H7 (cell line): ENCODE measurements at regions not wholly inside any gene's neighbourhood (a gene's known extent, or its start where the extent isn't known, plus 50 kb on each side); places are given as distances from the start of the nearest gene placed in this dataset.

Experiments used
- DNase-seq: peaks from one replicate; pipeline ENCODE4 v3.0.0; 2012
- H3K27me3 ChIP-seq: 2 replicates; pipeline ENCODE4 v1.6.0; 2011; ENCODE audit warnings: mild to moderate bottlenecking, low read length; ENCODE audit not compliant: control insufficient read depth, insufficient read depth
- H3K36me3 ChIP-seq: replicated peaks from 2 replicates; pipeline ENCODE4 v1.5.1; 2011; ENCODE audit warnings: low read length; ENCODE audit not compliant: control insufficient read depth, insufficient read depth
- H3K4me3 ChIP-seq: 2 replicates; pipeline ENCODE4 v1.5.1; 2011; ENCODE audit warnings: low read depth, mild to moderate bottlenecking, control low read depth, low read length, moderate library complexity; ENCODE audit not compliant: insufficient read depth

GRCh38 chr3:88000853-88001252 lies 58.0 kb downstream of the CGGBP1 start:
- peak; percentile 60 for DNase-seq
- no peaks in the 10 kb centered on the region for H3K36me3 ChIP-seq
- no peaks in the 10 kb centered on the region for H3K27me3 ChIP-seq
- H3K4me3 ChIP-seq = no peak overlapping the region

- no peaks in the 10 kb centered on the region for H3K36me3 ChIP-seq
These were observed 60.8 kb downstream of the CGGBP1 start for GRCh38 chr3:87997966-87998365.

DNA sequence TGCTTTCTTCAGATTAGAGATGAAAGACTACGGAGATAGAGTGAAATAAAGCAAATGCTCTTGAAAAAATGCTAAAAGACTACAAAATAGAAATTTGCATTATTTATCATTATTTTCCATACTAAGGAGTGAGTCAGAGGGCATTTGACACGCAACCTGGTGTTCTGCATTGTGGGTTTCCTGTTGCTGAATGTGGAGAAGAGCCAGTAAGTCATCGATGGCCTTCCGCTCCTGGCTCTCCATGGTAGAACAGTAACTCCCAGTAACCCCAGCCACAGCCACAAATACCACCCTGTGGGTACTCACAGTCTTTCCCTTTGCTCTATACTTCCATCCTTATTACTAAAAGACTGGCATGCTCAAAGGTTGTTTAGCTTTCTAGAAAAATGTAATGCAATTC lies 61.5 kb downstream of the CGGBP1 start:
- H3K4me3 ChIP-seq = no peak overlapping the region
- no peak for DNase-seq
- no peaks in the 10 kb centered on the region for H3K36me3 ChIP-seq
- H3K27me3 ChIP-seq = no peaks in the 10 kb centered on the region

More at GRCh38 chr3:87997966-87998365, 60.8 kb downstream of the CGGBP1 start:
- no peak for DNase-seq
- Histone ChIP-seq H3K4me3 (no peak overlapping the region), H3K27me3 (no peaks in the 10 kb centered on the region)

- H3K4me3 ChIP-seq = no peak overlapping the region
- DNase-seq = no peak
- H3K27me3 ChIP-seq = no peaks in the 10 kb centered on the region
- no peaks in the 10 kb centered on the region for H3K36me3 ChIP-seq
These were observed 61.9 kb downstream of the CGGBP1 start for GRCh38 chr3:87996882-87997281.

DNA sequence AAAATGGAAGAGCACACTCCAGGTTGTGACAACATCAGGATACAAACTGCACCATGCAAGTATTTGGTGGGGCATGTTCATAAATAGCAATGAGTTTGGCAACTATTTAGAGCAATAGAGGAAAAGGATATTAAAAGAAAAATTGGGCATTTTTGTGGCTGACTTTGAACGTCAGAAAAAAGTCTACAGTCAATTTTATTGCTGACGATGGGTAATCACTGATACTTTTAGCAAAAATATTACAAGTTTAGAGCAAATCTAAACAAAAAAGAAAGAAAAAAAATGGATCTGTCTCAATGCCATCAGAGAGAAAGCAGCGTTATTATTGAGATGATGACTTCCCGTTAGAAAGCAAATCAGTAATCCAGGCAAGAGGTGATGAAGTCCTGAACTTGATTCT lies 65.2 kb downstream of the CGGBP1 start:
- no peaks in the 10 kb centered on the region for H3K36me3 ChIP-seq
- no peak overlapping the region for H3K4me3 ChIP-seq
- no peaks in the 10 kb centered on the region for H3K27me3 ChIP-seq
- DNase-seq = no peak

GRCh38 chr3:87987952-87988351 lies 70.9 kb downstream of the CGGBP1 start:
- DNase-seq = no peak
- Histone ChIP-seq H3K27me3 (no peaks in the 10 kb centered on the region), H3K36me3 (no peaks in the 10 kb centered on the region), H3K4me3 (no peak overlapping the region)

- no peak for DNase-seq
- H3K36me3 ChIP-seq = no peaks in the 10 kb centered on the region
- H3K4me3 ChIP-seq = no peak overlapping the region
- no peaks in the 10 kb centered on the region for H3K27me3 ChIP-seq
These were observed 76.4 kb downstream of the CGGBP1 start for GRCh38 chr3:87982421-87982820.

DNA sequence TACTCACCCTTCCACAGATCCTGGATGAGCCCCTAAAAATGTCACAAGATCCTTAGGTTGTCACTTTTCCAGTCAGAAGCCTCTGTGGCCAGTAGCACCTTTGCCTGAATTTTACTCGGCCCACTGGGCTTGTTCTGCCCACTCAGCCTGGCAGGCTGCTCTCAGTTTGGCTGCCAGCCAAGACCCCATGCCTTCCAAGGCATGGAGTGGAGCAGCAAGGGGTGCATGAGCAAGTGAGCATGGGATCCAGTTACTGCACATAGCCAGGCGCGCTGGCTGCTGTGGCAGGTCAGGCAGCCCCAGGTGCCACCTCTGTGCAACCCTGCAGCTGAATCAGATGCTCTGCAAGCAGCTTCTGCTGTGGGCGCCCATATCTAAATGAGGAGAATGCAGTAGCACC lies 79.3 kb downstream of the CGGBP1 start:
- H3K27me3 ChIP-seq = no peaks in the 10 kb centered on the region
- no peaks in the 10 kb centered on the region for H3K36me3 ChIP-seq
- DNase-seq = no peak

GRCh38 chr3:87977765-87978164 lies 81.0 kb downstream of the CGGBP1 start:
- Histone ChIP-seq H3K4me3 (no peak overlapping the region), H3K27me3 (no peaks in the 10 kb centered on the region), H3K36me3 (no peaks in the 10 kb centered on the region)
- no peak for DNase-seq

More for the DNA sequence above, 79.3 kb downstream of the CGGBP1 start:
- no peak overlapping the region for H3K4me3 ChIP-seq

- Histone ChIP-seq H3K36me3 (no peaks in the 10 kb centered on the region), H3K4me3 (no peak overlapping the region)
- DNase-seq = no peak
These were observed 83.1 kb downstream of the CGGBP1 start for GRCh38 chr3:87975716-87976115.

DNA sequence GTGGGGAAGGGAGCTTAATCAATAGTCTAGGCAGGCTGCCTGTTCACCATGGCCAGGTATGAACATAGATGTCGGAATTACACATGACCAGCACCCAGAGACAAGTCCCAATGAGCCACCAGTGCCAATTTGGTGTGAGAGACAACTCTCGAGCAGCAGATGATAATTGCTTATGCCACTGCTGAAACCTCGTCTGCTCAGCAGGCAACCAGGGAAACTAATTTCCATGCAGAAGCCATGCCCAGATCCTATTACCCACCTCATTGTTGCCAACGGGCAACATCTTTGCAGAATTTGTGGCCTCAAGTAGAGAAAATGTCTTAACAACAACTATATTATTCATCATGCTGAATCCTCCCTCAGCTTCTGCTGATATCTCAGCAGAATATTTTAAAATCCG lies 84.9 kb downstream of the CGGBP1 start:
- H3K4me3 ChIP-seq = no peak overlapping the region
- no peaks in the 10 kb centered on the region for H3K36me3 ChIP-seq
- no peaks in the 10 kb centered on the region for H3K27me3 ChIP-seq
- no peak for DNase-seq

More at GRCh38 chr3:87975716-87976115, 83.1 kb downstream of the CGGBP1 start:
- H3K27me3 ChIP-seq = no peaks in the 10 kb centered on the region

DNA sequence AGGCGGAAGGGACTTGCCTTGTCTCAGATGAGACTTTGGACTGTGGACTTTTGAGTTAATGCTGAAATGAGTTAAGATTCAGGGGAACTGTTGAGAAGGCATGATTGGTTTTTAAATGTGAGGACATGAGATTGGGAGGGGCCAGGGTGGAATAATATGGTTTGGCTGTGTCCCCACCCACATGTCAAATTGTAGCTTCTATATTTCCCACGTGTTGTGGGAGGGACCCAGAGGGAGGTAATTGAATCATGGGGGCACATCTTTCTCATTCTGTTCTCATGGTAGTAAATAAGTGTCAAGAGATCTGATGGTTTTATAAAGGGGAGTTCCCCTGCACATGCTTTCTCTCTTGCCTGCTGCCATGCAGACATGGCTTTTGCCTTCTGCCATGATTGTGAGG lies 89.2 kb downstream of the CGGBP1 start:
- Histone ChIP-seq H3K27me3 (no peaks in the 10 kb centered on the region), H3K36me3 (no peaks in the 10 kb centered on the region), H3K4me3 (no peak overlapping the region)
- DNase-seq = no peak

DNA sequence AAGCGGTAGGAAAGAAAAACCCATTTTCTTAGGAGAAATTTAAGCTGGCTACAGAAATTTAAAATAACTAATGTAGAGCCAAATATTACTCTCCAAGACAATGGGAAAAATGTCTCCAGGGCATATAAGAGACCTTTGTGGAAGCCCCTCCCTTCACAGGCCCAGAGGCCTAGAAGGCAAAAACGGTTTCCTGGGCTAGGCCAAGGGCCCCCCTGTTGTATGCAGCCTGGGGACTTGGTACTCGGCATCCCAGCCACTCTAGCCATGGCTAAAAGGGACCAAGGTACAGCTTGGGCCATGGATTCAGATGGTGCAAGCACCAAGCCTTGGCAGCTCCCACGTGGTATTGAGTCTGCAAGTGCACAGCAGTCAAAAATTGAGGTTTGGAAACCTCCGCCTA lies 90.1 kb downstream of the CGGBP1 start:
- Histone ChIP-seq H3K27me3 (no peaks in the 10 kb centered on the region), H3K36me3 (no peaks in the 10 kb centered on the region), H3K4me3 (no peak overlapping the region)
- DNase-seq = no peak

GRCh38 chr3:87958289-87958688 lies 100.5 kb downstream of the CGGBP1 start:
- no peaks in the 10 kb centered on the region for H3K27me3 ChIP-seq
- H3K36me3 ChIP-seq = no peaks in the 10 kb centered on the region
- H3K4me3 ChIP-seq = no peak overlapping the region
- no peak for DNase-seq

DNA sequence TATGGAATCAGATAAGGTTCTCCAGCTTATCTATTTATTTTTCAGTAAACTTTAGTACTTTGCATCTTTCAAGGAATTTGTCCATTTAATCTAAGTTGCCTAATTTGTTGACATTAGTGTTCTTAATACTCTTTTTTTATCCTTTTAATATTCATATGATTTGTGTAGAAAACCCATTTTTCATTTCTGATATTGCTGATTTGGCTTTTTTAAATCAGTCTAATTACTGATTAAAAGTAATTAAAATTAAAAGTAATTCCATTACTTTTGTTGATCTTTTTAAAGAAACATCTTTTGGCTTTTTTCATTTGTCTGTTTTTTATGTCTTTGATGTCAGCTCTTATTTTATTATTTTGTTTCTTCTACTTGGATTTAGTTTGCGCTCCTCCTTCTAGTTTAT lies 101.2 kb downstream of the CGGBP1 start:
- no peak for DNase-seq
- Histone ChIP-seq H3K4me3 (no peak overlapping the region), H3K27me3 (no peaks in the 10 kb centered on the region), H3K36me3 (no peaks in the 10 kb centered on the region)

DNA sequence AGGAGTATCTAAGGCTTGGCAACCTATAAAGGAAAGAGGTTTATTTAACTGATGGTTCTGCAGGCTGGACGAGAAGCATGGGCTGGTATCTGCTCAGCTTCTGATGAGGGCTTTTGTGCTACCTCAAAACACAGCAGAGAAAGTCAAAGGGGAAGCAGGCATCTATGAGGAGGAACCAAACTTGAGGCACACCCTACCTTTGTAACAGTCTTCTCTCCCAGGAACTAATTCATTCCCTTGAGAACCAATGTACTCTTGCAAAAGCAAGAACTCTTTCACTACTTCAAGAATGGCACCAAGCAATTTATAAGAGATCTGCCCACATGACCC lies 109.0 kb downstream of the CGGBP1 start:
- Histone ChIP-seq H3K36me3 (no peaks in the 10 kb centered on the region), H3K27me3 (no peaks in the 10 kb centered on the region), H3K4me3 (no peak overlapping the region)
- DNase-seq = no peak
